Suppressor macrophage treated with lipopolysaccharide for 4 hours (primary cell): ENCODE measurements at regions not wholly inside any gene's neighbourhood (a gene's known extent, or its start where the extent isn't known, plus 50 kb on each side); places are given as distances from the start of the nearest gene placed in this dataset.

Experiments used
- DNase-seq: peaks from one replicate; pipeline ENCODE4 v3.0.0-alpha.2; 2020

GRCh38 chr6:132937466-132937906 is 123.1 kb downstream of the RPS12 start:
- DNase-seq: peak; percentile 17

DNA sequence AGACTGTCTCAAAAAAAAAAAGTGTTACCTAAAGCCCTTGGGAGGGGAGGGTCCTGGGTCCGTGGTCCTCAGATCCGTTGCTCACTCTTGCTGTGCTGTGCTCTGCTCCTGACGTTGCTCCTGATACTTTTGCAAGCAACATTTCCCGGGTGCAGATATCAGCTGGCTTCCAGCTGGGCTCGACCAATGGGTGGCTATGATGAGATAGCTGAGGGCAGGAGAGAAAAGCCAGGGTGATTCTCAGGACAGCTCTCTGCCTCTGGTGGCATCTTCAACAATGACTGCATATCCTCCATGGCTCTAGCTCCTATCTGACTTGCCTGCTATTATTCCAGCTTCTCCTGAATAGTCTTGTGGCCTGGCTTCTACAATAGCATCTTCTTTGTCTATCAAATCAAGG is 134.5 kb downstream of the RPS12 start:
- no peak for DNase-seq

DNA sequence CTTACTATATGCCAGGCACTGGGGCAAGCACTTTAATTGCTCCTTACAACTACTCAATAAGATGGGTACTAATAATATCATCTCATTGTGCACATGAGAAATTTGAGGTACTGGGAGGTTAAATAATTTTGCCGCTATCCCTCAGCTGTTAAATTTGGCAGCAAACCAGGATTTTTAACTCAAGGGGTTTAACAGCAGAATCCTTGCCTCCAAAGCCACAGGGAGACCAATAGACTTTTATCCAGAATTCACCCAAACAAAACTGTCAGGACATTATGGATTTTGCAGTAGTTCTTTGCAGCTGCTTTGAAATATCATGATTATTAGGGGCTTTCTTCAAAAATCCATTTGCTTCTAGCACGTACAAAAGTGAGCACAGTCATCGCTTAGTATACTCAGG is 136.2 kb downstream of the RPS12 start:
- no peak for DNase-seq

GRCh38 chr6:132952031-132952867 is 137.9 kb downstream of the RPS12 start:
- DNase-seq: no peak

- DNase-seq: no peak
These were observed 138.6 kb downstream of the RPS12 start for GRCh38 chr6:132952986-132953385.

GRCh38 chr6:132954222-132954621 is 139.9 kb downstream of the RPS12 start:
- no peak for DNase-seq

GRCh38 chr6:132954936-132955335 is 140.6 kb downstream of the RPS12 start:
- DNase-seq: no peak

GRCh38 chr6:132959639-132960326 is 145.4 kb downstream of the RPS12 start:
- DNase-seq: peak; percentile 6

GRCh38 chr6:132960720-132961119 is 146.4 kb downstream of the RPS12 start:
- DNase-seq: no peak

DNA sequence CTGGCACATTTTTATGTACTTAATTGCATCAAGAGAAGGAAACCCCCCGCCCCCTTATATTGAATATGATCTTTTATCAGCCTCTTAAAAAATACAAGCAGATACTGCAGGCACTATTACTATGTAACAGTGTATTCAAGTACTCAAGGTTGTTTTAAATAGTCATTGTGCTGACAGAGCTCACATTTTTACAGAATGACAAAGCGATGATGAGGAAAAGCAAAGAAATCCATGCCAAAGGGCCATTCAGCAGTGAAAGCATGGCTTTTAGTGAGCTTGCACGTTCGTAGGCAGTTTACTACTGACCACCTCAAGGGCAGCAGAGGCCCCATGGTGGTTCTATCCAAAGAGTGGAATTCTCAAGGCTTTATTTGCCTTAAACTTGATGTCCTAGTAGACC is 146.8 kb downstream of the RPS12 start:
- no peak for DNase-seq

DNA sequence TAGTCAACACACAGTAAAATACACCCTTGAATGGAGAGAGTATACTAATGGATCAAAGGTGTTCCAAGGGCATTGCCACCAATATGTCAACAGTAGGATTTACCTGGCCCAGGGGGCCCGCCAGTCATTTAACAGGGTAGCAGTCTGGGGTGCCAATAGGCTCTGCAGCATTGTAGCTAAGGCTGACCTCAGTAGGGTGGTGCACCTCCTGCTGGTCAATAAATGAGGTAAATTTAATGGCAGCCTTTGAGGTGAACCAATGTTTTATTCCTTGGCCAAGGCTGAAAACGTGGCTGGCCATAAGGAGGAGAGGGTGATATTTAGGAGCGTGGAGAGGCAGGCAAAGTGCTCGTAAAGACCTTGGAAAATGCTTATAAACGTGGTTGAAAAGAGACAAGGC is 147.2 kb downstream of the RPS12 start:
- DNase-seq: no peak

GRCh38 chr6:132962936-132963868 is 148.8 kb downstream of the RPS12 start:
- peak; percentile 35 for DNase-seq

- DNase-seq: no peak
These were observed 149.9 kb downstream of the RPS12 start for GRCh38 chr6:132964101-132964867.

- no peak for DNase-seq
These were observed 150.6 kb downstream of the RPS12 start for GRCh38 chr6:132964868-132965382.

GRCh38 chr6:132967871-132968270 is 153.5 kb downstream of the RPS12 start:
- no peak for DNase-seq

DNA sequence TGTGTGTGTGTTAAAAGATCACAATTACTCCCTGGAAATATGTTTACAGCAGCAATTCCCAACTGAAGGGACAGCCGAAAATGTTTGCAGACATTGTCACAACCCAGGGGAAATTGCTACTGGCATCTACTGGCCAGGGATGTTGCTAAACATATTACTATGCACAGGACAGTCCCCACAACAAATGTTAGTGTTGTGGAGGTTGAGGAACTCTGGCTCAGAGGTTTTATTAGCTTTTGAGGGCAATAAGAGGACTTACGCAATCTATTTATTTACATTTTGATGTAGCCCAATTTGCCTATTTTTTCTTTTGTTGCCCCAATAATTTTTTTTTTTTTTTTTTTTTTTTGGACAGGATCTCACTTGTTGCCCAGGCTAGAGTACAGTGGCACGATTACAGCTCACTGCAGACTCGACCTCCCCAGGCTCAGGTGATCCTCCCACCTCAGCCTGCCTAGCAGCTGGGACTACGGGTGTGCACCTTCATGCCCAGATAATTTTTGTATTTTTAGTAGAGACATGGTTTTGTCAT is 154.1 kb downstream of the RPS12 start:
- no peak for DNase-seq

GRCh38 chr6:132969196-132969595 is 154.8 kb downstream of the RPS12 start:
- DNase-seq: no peak

GRCh38 chr6:132971676-132972075 is 157.3 kb downstream of the RPS12 start:
- DNase-seq: no peak

- no peak for DNase-seq
These were observed 157.9 kb downstream of the RPS12 start for GRCh38 chr6:132972254-132972653.

GRCh38 chr6:132972971-132973370 is 158.6 kb downstream of the RPS12 start:
- DNase-seq: no peak

DNA sequence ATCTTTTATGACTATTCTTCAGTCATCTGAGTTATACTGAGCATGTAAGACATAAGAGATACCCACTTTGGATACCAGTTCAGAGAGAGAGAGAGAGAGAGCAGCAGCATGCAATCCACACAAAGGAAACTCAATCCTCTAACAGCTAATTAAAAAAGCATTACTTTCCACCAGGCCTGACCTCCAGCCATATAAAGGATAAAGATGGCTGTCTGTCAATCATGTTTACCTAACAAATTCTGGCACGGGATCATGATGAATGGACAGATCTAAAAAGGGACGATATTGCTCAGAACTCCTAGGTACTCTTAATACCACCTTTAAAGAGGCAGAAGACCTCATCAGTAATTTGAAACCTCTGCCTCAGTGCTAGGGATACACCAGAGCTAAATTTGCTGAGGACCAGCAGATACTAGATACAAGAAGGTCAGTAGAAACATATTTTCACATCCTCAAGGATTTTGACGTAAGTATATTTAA is 159.2 kb downstream of the RPS12 start:
- DNase-seq: no peak

DNA sequence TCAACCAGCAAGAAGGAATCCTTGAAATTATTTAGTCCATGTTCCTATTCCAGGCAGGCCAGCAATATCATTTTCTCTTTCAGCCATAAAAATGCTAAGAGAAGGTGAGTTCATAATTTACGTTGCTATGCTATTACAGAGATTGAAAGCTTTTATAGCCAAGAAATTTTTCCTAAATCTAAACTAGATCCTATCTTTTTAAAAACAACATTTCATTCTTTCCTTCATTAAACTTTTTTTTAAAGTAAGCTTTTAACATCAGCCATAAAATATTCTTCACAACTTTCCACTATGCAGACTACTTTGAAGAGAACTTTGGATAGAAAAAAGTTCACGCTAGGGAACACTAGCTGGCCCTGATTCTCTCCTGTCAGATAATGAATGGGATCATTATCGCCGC is 159.8 kb downstream of the RPS12 start:
- DNase-seq: no peak
